Esophagus muscularis mucosa (tissue), 4 donors: ENCODE measurements at regions not wholly inside any gene's neighbourhood (a gene's known extent, or its start where the extent isn't known, plus 50 kb on each side); places are given as distances from the start of the nearest gene placed in this dataset.

Experiments
- EP300 ChIP-seq: sonication (generic); formaldehyde crosslinking; IDR thresholded peaks from one replicate; pipeline ENCODE4 v1.6.1; 2017; ENCODE audit warnings: antibody characterized with exemption
- POLR2A ChIP-seq: fragments of 450-650 bp; IDR thresholded peaks from one replicate; pipeline ENCODE4 v1.6.1; 2017; ENCODE audit warnings: antibody characterized with exemption, moderate library complexity, mild to moderate bottlenecking, low read depth
- POLR2AphosphoS5 ChIP-seq, 2 donors: sonication (generic); formaldehyde crosslinking; IDR thresholded peaks; one replicate each; pipeline ENCODE4 v1.6.1; 2017; ENCODE audit warnings: antibody characterized with exemption in 2 of 2
- TF ChIP-seq, protein P1 (sequence below), 3 experiments: fragments of 200-600 bp in 2 of 3; fragments of 450-650 bp in 1 of 3; sonication (generic) in 2 of 3; IDR thresholded peaks; one replicate each; pipeline ENCODE4 v1.5.1; 2017 to 2019; ENCODE audit warnings: antibody characterized with exemption in 3 of 3, mild to moderate bottlenecking in 2 of 3, moderate library complexity in 1 of 3

DNA sequence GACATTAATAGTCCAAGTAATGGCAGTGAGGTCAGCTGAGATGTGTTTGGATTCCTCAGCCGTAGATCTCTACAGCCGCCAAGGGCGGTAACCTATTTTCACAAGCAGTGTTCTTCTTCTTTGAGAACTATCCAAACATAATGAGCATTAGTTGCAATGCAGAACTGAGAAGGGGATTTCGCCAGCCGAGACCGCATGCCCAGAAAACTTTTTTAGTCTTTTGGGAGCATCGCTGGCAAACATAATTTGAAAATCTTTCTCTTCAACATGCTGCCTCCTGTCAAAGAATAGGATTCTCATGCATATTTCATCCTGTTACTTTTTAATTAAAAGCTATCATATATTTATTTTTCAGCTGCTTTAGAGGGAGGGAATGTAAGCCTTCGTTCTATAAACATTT is 81.4 kb upstream of the SEZ6L start:
- no peak for TF ChIP-seq POLR2A
- TF ChIP-seq POLR2AphosphoS5 (IDR thresholded peaks at IDR 0.05): no peak
- TF ChIP-seq, protein P1, sequence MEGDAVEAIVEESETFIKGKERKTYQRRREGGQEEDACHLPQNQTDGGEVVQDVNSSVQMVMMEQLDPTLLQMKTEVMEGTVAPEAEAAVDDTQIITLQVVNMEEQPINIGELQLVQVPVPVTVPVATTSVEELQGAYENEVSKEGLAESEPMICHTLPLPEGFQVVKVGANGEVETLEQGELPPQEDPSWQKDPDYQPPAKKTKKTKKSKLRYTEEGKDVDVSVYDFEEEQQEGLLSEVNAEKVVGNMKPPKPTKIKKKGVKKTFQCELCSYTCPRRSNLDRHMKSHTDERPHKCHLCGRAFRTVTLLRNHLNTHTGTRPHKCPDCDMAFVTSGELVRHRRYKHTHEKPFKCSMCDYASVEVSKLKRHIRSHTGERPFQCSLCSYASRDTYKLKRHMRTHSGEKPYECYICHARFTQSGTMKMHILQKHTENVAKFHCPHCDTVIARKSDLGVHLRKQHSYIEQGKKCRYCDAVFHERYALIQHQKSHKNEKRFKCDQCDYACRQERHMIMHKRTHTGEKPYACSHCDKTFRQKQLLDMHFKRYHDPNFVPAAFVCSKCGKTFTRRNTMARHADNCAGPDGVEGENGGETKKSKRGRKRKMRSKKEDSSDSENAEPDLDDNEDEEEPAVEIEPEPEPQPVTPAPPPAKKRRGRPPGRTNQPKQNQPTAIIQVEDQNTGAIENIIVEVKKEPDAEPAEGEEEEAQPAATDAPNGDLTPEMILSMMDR (IDR thresholded peaks at IDR 0.05): no peak
- TF ChIP-seq EP300: no peak
